Breast epithelium (tissue), 4 donors: ENCODE measurements at regions not wholly inside any gene's neighbourhood (a gene's known extent, or its start where the extent isn't known, plus 50 kb on each side); places are given as distances from the start of the nearest gene placed in this dataset.

ENCODE experiments used
- DNase-seq, 2 donors: peaks; one replicate each; pipeline ENCODE4 v3.0.0-alpha.2; 2019; ENCODE audit warnings: low spot score in 2 of 2
- H3K27ac ChIP-seq, 2 donors: fragments of 200-600 bp; sonication (generic) in 1 of 2; one replicate each; pipeline ENCODE4 v1.5.1; 2016 to 2019; ENCODE audit warnings: mild to moderate bottlenecking in 1 of 2
- H3K27me3 ChIP-seq, 2 donors: fragments of 200-600 bp; sonication (generic) in 1 of 2; one replicate each; pipeline versions ENCODE4 v1.5.1 to v1.6.0; 2017 to 2019; ENCODE audit warnings: control low read depth in 1 of 2, mild to moderate bottlenecking in 1 of 2
- H3K36me3 ChIP-seq: fragments of 200-600 bp; one replicate; pipeline ENCODE4 v1.5.1; 2019
- H3K4me1 ChIP-seq, 2 donors: fragments of 200-600 bp; sonication (generic); one replicate each; pipeline ENCODE4 v1.5.1; 2016 to 2019; ENCODE audit warnings: control low read depth in 1 of 2
- H3K4me3 ChIP-seq, 3 donors: fragments of 200-600 bp; sonication (generic); 1 replicate in 2 of 3; 2 replicates in 1 of 3; pipeline ENCODE4 v1.5.1; 2016 to 2019; ENCODE audit warnings: mild to moderate bottlenecking in 3 of 3, moderate library complexity in 2 of 3
- H3K9me3 ChIP-seq, 2 donors: fragments of 200-600 bp; sonication (generic) in 1 of 2; one replicate each; pipeline ENCODE4 v1.5.1; 2016 to 2019; ENCODE audit warnings: control low read depth in 1 of 2
- CTCF ChIP-seq, 3 donors: fragments of 450-650 bp; IDR thresholded peaks; one replicate each; pipeline ENCODE4 v1.5.1; 2016 to 2017; ENCODE audit warnings: antibody characterized with exemption in 3 of 3, mild to moderate bottlenecking in 3 of 3, moderate library complexity in 3 of 3
- POLR2A ChIP-seq: fragments of 450-650 bp; IDR thresholded peaks from one replicate; pipeline ENCODE4 v1.6.1; 2016; ENCODE audit warnings: antibody characterized with exemption, mild to moderate bottlenecking, moderate library complexity
- POLR2AphosphoS5 ChIP-seq, 3 donors: sonication (generic); formaldehyde crosslinking; IDR thresholded peaks; one replicate each; pipeline ENCODE4 v1.6.1; 2017; ENCODE audit warnings: antibody characterized with exemption in 3 of 3
- intact Hi-C: fragments of 100-400 bp; cut with DNase I; formaldehyde crosslinking; loops from one replicate; pipeline ENCODE4 v1.15.1; 2023; ENCODE audit warnings: low total_unique reads

GRCh38 chr19:31530781-31531180 is 181.5 kb upstream of the TSHZ3 start:
- no peaks in the 10 kb centered on the region for H3K4me1 ChIP-seq
- no peak overlapping the region for H3K27ac ChIP-seq
- no peak overlapping the region for H3K4me3 ChIP-seq
- peaks cover 8 to 10% of the 10 kb centered on the region in 2 donors for H3K9me3 ChIP-seq
- H3K27me3 ChIP-seq = peaks cover 0 to 5% of the 10 kb centered on the region in 2 donors
- intact Hi-C loops = no loop called here
- no peak for DNase-seq
- TF ChIP-seq POLR2A (no peak), POLR2AphosphoS5 (IDR thresholded peaks at IDR 0.05) (no peak), CTCF (IDR thresholded peaks at IDR 0.05) (no peak)
- H3K36me3 ChIP-seq = no peaks in the 10 kb centered on the region

- no peaks in the 10 kb centered on the region for H3K36me3 ChIP-seq
- H3K4me1 ChIP-seq = no peaks in the 10 kb centered on the region
- H3K9me3 ChIP-seq = peaks cover 5 to 7% of the 10 kb centered on the region in 2 donors
- H3K4me3 ChIP-seq = no peak overlapping the region
- H3K27ac ChIP-seq = no peak overlapping the region
- TF ChIP-seq CTCF (IDR thresholded peaks at IDR 0.05) = no peak
- TF ChIP-seq POLR2AphosphoS5 (IDR thresholded peaks at IDR 0.05) = no peak
- TF ChIP-seq POLR2A = no peak
- H3K27me3 ChIP-seq = peaks cover 0 to 5% of the 10 kb centered on the region in 2 donors
- DNase-seq = no peak
- intact Hi-C loops = no loop called here
These were observed 182.1 kb upstream of the TSHZ3 start for GRCh38 chr19:31531326-31531725.

GRCh38 chr19:31532034-31532433 is 182.8 kb upstream of the TSHZ3 start:
- no peaks in the 10 kb centered on the region for H3K36me3 ChIP-seq
- H3K4me1 ChIP-seq = no peaks in the 10 kb centered on the region
- DNase-seq = no peak
- H3K27ac ChIP-seq = no peak overlapping the region
- no peak overlapping the region for H3K4me3 ChIP-seq
- intact Hi-C loops = no loop called here
- peaks cover 0 to 5% of the 10 kb centered on the region in 2 donors for H3K27me3 ChIP-seq
- TF ChIP-seq POLR2AphosphoS5 (IDR thresholded peaks at IDR 0.05) (no peak), CTCF (IDR thresholded peaks at IDR 0.05) (no peak), POLR2A (no peak)
- no peaks in the 10 kb centered on the region for H3K9me3 ChIP-seq

GRCh38 chr19:31533114-31533513 is 183.9 kb upstream of the TSHZ3 start:
- Histone ChIP-seq H3K4me1 (no peaks in the 10 kb centered on the region), H3K9me3 (no peaks in the 10 kb centered on the region), H3K4me3 (no peak overlapping the region), H3K27ac (no peak overlapping the region), H3K36me3 (no peaks in the 10 kb centered on the region), H3K27me3 (peaks cover 0 to 5% of the 10 kb centered on the region in 2 donors)
- no peak for DNase-seq
- intact Hi-C loops = no loop called here
- no peak for TF ChIP-seq POLR2A
- TF ChIP-seq CTCF (IDR thresholded peaks at IDR 0.05) = no peak
- TF ChIP-seq POLR2AphosphoS5 (IDR thresholded peaks at IDR 0.05) = no peak

GRCh38 chr19:31534231-31534630 is 185.0 kb upstream of the TSHZ3 start:
- Histone ChIP-seq H3K9me3 (no peaks in the 10 kb centered on the region), H3K36me3 (no peaks in the 10 kb centered on the region), H3K4me1 (no peaks in the 10 kb centered on the region), H3K27ac (no peak overlapping the region), H3K27me3 (peaks cover 0 to 8% of the 10 kb centered on the region in 2 donors), H3K4me3 (no peak overlapping the region)
- TF ChIP-seq POLR2AphosphoS5 (IDR thresholded peaks at IDR 0.05) (no peak), CTCF (IDR thresholded peaks at IDR 0.05) (no peak), POLR2A (no peak)
- DNase-seq = no peak
- intact Hi-C loops = no loop called here
